NCI-H82 treated with DMSO at 0.1 percent for 48 hours (cell line): ENCODE measurements at regions not wholly inside any gene's neighbourhood (a gene's known extent, or its start where the extent isn't known, plus 50 kb on each side); places are given as distances from the start of the nearest gene placed in this dataset.
A peak's percentile ranks its signal among the peaks of the same experiment; 100 is the strongest.
"Not testable (repeated sequence)": the region's sequence is repeated elsewhere in the genome, so short reads cannot be mapped to it uniquely, and the experiment has no call there.

Source experiments
- DNase-seq: peaks from one replicate; lab custom pipeline; 2025; ENCODE audit not compliant: unreplicated experiment; lab: John Stamatoyannopoulos, UW

DNA sequence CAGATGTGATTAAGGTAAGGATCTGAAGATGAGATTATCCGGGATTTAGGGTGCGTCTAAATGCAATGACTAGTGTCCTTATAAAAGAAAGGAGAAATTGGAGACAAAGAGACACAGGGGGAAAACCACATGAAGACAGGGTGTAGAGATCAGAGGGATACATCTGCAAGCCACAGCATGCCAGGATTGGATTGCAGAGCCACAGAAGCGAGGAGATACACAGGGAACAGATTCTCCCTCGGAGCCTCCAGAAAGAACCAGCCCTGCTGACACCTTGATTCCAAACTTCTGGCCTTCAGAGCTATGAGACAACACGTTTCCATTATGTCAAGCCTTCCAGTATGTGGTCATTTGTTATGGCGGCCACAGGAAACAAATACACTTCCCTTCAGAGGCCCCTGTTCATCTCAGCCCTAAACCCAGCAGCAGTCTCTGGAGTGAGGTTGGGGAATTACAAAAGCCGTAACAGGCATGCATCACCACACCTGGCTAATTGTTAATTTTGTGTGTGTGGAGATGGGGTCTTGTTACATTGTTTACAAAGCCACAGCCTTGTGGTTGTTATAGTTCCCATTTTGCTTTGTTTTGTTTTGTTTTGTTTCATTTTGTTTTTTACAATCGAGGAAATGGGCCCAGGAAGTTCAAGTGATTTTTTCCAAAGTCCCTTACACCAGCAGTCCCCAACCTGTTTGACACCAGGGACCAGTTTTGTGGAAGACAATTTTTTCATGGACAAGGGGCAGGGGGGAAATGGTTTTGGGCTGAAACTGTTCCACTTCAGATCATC, 51.6 kb upstream of the LYRM9 start:
- DNase-seq: peak; percentile 28

DNA sequence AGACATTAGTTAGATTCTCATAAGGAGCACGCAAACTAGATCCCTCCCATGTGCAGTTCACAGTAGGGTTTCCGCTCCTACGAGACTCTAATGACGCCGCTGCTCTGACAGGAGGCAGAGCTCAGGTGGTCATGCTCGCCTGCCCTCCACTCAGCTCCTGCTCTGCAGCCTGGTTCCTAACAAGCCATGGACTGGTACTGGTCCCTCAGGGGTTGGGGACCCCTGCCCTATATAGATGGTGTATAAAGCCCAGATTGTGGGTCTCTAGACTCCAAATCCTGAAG, 52.1 kb upstream of the LYRM9 start:
- DNase-seq: no peak

DNA sequence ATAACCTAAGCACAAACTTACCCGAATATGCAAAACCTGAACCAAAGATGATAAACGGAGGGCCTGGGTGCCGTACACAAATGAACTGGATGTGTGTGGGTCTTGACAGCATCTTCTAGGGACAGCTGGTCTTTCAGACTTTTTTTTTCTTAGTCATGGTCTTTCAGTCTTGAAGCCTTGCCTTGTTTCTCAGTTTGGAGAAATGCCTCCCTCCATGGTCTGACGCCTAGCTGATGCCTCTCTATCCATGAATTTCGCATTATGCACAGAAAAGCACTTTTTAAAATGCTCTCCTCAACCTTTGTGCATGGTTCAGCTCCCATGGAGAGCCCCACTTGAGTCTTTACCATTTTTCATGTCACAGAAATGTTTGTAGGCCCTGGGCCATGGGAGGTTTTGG, 52.8 kb upstream of the LYRM9 start:
- no peak for DNase-seq

DNA sequence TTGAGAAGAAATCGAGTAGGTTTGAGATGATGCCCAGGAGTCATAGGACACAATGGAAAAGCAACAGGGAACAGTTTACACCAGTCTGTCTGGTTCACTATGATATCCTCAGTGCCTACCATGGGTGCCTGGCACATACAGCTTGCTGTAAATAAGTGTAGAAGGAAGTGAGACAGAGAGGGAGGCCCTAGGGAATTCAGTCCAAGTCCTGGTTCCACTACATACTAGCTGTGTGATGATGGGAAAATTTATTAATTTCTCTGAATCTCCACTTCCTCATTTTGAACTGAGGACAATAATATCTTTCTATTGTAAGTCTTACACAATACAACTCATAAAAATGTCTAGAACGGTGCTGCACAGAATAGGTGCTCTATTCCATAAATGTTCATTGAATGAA, 53.3 kb upstream of the LYRM9 start:
- no peak for DNase-seq

DNA sequence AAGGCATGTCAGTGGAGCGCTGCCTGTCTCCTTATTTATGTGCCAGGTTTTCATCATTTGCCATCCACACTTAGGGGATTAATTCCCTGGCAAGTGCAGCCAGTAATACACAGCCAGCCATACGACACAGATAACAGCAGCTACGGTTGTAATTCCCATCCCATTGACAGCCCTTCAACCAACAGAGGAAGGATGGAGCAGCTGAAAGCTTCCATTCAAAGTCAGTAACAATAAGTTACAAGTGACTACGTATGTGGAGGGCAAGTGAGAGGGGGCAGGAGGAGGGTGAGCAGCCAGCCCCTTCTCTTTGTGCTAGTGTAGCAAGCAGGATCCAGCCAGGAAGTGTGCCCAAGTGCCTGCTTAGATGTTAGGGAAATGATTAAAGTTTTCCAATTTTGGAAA, 53.8 kb upstream of the LYRM9 start:
- DNase-seq: peak; percentile 20

DNA sequence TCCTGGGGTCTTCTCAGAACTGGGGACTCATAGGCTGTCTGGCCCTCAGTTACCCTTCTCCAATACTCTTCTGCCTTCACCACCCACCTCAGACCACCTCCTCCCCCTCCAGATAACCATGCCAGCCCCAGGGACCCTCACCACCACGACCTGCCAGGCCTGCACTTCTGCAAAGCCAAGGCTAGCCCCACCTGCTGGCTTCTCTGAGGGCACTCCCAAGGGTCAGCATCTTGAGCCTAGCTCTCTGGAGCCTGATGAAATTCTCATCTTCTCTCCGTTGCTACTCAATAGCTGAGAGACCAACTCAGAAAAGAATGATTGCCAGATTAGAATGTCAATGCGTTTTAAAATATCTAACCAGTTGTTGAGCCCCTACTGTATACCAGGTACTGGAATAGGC, 56.1 kb upstream of the LYRM9 start:
- no peak for DNase-seq

DNA sequence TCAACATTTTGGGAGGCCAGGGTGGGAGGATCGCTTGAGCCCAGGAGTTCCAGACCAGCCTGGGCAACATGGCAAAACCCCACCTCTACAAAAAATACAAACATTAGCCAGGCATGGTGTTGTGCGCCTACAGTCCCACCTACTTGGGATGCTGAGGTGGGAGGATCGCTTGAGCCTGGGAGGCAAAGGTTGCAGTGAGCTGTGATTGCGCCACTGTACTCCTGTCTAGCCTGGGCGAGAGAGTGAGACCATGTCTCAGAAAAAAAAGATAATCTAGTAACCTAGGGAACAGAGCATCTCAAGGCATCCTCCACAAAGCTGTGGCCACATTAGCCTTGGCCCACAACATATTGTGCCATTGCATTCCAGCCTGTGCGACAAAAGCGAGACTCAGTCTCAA, 57.1 kb upstream of the LYRM9 start:
- DNase-seq: not testable (repeated sequence)

DNA sequence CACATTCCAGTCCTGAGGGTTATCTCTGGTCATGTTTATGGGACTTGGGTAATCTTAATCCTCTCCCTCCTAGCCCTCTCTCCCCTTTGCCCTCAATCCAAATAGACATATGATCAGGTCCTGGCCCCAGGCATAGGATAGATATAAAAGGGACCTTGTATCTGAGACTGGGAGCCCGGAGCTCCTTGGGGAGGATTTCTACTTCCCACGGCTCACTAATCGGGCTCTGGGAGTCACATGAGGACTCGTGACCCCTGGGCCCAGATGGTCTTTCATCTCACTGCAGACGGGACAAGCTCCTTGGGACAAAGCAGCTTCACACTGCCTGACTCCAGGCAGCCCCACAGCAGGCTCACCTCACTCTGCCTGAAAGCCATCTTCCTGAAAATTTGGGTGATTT, 57.8 kb upstream of the LYRM9 start:
- peak; percentile 76 for DNase-seq

DNA sequence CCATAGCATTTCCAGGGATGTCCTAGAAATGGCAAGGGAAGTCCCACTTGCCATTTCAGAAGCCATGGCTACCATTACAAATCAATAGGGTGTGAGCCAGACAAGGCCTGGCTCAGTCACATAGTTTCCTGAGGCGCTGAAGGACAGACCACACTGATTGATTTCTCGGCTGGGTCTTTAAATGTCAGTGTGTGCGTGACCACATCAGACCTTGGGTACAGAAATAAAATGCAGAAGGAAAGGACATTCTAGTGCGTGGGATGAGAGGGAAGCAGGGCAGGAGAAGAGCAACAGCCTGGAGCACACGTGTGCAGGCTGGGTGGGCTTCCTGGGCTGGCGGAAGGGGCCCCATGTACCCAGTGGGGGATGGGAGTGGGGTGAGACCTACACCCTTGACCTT, 58.7 kb upstream of the LYRM9 start:
- no peak for DNase-seq

DNA sequence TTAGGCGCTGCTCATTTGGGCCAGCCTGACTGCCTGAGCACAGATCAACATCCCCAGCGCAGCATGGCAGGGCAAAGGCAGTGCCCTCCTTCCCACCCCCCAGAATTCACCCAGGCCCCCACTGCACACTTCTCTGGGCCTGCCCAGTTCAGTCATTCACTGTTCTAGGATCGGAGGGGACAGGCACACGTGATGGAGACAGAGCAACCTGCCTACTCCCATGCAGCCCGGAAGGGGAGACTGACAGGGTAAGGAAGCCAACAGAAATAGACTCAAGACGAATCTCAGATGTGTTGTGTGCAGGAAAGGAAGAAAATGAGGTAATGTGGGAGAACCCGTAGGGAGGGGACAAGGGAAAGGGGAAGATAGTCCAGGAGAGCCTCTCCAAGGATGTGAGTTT, 59.2 kb upstream of the LYRM9 start:
- DNase-seq: no peak

DNA sequence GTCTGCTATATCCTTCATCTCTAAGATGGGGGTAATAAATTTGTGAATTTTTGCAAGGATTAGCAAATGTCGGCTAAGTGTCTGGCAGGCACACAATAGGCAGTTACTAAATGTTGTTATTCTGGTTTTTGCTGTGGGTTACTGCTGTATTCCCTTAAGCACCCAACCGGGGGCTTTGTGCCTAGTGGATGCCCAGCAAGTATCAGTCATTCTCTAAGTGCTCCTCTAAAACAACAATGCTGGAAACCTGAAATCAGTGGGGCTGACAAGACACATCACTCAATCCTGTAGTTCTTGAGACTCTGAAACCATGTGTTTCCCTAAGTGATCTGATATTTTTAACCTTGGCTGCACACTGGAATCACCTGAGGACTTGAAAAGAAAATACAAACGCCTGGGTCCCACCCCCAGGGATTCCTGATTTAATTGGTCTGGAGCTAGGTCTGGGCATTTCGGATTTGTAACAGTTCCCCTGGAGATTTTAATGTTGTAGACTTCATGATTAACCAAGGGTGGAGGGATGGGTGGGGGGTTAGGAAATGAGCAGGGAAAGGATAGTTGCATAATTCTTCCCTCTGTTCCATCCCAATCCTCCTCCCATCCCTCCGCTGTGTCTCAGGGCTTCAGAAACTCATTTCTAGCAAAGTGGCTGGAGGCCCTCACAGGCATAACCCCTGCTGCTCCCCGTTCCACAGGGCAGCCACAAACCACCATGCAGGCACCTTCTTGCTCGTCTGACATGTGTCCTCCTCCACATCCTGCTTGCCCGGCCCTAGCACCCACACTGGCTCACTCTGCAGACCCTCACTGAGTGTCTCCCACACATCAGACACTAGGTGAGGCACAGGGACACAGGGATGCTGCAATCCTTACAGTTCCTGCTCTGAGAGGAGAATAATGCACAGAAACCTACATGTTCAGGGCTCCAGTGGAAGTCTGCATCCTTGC, 61.7 kb upstream of the LYRM9 start:
- DNase-seq: no peak

DNA sequence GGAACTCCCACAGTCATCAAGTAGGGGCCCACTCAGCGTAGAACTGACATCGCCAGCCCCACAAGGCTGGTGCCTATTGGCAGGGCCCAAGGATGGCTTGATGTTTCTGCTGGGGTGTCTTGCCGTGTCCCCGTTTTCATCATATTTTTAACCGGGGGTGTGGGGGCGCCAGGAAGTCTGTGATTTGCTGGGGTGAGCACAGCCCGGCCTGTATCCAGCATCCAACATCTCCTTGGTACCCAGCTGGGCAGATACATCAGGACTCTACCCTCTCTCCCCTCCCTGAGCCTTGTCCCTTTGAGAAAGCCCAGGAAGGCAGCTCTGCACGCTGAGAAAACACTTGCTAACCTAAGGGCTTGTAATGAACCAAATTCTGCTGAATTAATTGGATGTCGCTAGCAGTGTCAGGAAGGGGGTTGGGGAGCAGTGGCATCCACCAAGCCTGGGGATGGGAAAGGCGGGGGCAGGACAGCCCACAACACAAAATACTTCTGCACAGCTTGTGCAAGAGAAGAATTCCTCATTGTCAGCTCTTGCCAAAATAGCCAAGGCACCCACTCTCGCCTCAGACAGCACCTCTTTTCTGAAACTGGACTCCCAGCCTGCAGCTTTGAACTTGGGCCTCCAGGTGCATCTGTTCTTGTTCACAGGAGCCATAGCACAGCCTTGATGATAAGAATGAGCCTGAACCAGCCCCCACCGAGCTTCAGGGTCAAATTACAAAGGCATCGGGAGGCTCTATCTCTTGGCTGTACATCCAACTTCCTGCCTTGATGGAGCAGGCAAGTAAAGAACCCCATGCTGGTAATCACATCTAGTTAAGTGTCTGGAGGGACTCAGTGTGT, 63.7 kb upstream of the LYRM9 start:
- peak; percentile 49 for DNase-seq

DNA sequence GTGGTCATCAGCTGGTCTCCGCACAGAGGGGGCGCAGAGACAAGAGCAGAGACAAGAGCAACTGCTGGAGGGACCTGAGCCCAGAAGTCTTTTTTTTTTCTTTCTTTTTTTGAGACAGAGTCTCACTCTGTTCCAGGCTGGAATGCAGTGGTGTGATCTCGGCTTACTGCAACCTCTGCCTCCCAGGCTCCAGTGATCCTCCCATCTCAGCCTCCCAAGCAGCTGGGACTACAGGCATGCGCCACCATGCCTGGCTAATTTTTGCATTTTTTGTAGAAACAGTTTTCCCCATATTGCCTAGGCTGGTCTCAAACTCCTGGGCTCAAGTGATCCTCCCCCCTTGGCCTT, 64.3 kb upstream of the LYRM9 start:
- DNase-seq: not testable (repeated sequence)

DNA sequence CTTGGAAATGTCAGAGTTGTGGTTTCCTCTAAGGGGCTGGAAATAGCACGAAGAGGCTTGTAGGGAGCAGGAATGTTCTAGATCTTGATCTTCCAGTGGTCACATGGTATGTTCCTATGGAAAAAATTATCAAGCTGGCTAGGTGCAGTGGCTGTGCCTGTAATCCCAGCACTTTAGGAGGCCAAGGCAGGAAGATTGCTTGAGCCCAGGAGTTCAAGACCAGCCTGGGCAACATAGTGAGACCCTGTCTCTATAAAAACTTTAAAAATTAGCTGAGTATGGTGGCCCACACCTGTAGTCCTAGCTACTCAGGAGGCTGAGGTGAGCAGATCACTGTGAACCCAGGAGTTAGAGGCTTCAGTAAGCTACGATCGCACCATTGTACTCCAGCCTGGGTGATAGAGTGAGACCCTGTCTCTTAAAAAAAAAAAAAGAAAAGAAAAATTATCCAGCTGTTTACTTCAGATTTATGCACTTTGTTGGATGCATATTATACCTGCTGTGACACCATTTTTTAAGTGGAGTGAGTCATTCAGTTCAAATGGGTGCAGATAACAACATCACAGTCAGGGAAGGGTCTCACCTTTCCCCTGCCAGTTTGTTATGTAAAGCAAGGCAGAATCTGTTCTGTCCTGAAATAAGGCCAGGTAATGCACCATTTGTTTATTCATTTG, 65.7 kb upstream of the LYRM9 start:
- DNase-seq: no peak

DNA sequence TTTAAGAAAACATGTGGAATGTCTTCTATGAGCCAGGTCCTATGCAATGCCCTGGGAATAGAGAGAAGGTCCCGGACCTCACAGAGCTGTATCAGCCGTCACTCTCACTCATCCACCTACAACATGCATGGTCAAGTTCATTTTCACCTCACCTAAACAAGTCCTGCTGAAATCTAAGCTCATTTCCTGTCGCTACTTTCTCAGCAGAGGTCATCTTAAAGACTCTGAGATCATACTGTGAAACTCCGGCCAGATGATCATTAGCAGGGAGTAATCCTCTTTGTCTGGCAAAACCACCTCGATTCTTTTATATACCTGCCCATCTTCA, 66.2 kb upstream of the LYRM9 start:
- DNase-seq: peak; percentile 73

DNA sequence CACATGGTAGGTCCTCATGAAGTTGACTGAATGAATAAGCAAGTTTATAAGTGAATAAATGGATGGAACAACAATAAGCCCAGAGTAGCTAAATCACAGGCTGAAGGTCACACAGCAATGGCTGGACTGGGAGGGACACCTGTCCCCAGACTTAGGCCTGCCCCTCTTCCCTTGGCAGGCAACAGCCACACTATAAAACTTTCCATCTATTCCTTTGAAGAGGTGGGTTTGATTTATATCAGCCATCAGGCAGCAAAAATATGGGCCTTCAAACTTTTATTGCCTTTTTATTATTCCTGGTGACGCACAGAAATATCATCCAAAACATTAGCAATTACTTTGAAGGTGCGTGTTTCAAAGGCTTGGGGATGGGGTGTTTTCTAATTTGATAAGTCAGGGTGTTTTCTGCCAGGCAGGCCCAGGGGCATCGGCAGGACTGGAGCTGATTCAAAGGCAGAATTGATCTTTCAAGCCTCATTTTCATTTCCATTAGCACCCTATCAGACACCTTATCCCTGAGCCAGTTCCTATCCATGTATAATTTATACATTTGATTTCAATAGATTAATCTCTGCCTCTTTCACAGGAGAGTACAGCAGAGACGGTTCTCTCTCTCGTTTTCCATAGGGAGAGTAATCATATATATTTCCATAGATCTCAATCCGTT, 67.2 kb upstream of the LYRM9 start:
- no peak for DNase-seq

DNA sequence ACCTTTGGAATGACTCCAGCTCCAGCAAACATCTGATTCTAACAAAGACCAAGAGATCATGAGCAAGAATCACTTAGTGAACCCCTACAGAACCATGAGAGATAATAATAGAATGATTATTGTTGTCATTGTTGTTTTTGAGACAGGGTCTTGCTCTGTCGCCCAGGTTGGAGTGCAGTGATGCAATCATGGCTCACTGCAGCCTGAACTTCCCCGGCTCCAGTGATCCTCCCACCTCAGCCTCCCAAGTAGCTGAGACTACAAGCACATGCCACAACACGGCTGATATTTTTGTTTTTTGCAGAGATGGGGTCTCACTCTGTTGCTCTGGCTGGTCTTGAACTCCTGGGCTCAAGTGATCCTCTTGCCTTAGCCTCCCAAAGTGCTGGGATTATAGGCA, 69.4 kb upstream of the LYRM9 start:
- not testable (repeated sequence) for DNase-seq

DNA sequence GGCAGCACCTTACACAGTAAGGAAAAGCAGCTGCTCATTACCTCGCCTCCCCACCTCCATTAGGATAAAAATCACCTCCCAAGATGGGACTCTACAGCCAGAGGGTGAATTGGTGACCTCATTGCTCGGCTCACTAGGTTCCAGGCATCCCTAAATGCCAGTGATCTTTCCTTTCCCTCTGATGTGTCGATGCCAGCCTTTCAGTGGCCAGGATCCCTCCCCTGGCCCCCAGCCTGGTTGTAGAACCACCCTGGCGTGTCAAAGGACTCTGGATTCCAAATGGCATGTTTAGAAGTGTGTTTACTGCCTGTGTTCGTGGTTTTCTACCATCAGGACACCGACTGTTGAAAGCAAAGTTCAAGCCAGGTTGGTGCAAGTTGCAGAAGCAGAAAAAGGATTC, 72.1 kb upstream of the LYRM9 start:
- no peak for DNase-seq

DNA sequence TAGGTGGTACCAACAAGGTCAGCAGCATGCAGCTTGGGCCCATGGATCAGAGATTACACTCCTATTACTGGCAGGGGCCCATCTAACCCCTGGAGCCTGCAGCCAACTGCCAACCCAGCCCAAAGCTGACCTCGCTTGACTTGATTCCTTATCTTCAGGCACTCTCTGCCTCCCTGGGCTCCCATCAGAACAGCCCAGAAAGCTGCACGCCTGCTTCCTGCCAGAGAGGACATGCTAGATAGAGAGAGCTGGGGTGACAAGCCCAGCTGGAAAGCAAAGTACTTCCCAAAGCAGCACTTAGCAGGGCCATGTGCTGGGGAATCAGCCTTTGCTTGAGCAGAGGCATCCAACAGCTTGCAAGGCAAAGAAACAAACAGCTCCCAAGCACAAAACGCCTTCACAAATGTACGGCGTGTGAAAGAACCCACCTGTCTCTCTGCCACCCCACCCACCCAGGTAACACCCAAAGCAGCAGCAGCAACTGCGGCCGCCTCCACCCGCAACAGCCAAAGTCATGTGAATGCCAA, 74.2 kb upstream of the NLK start:
- DNase-seq: peak; percentile 70

DNA sequence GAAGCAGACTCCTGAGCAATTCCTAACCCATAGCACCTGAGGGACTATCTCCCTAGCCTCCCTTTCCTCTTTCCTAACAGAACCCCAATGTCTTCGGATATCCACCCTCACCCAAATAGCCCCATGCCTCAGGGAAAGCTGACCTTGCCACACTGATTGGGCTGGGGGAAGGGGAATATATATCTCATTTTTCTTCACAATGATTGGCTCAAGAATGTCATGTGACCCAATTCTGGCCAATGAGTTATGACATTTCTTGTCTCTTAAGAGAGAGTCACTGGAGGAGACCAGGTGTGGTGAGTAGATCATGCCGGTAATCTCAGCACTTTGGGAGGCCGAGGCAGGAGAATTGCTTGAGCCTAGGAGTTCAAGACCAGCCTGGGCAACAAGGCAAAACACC, 71.9 kb upstream of the NLK start:
- DNase-seq: no peak
